ENCODE measurements at regions not wholly inside any gene's neighbourhood (a gene's known extent, or its start where the extent isn't known, plus 50 kb on each side); places are given as distances from the start of the nearest gene placed in this dataset.

GRCh38 chr5:142428773-142429473 lies 104.1 kb upstream of the SPRY4 start:
- no peak for TF ChIP-seq CTCF (IDR thresholded peaks at IDR 0.05)
- no peak for TF ChIP-seq POLR2A (IDR thresholded peaks at IDR 0.05)
